Heart right ventricle (tissue), 16 donors: ENCODE measurements at regions not wholly inside any gene's neighbourhood (a gene's known extent, or its start where the extent isn't known, plus 50 kb on each side); places are given as distances from the start of the nearest gene placed in this dataset.

Experiments
- ATAC-seq, 8 donors: fragments of 200-7000 bp; cut with Tn5 transposase; one replicate each; pipeline ENCODE4 v1.9.1; 2020; ENCODE audit warnings: mild to moderate bottlenecking in 8 of 8, moderate library complexity in 8 of 8, moderate number of reproducible peaks in 1 of 8
- DNase-seq, 2 donors: peaks; one replicate each; pipeline ENCODE4 v3.0.0-alpha.2; 2020
- H3K27ac ChIP-seq, 10 donors: fragments of 200-600 bp; sonication (generic) in 2 of 10; one replicate each; pipeline versions ENCODE4 v1.5.0 to v1.8.0; 2020 to 2022; ENCODE audit warnings: mild to moderate bottlenecking in 3 of 10
- H3K27me3 ChIP-seq, 7 donors: fragments of 200-600 bp; one replicate each; pipeline ENCODE4 v1.8.0; 2021 to 2022; ENCODE audit warnings: mild to moderate bottlenecking in 2 of 7
- H3K36me3 ChIP-seq, 9 donors: fragments of 200-600 bp; sonication (generic) in 1 of 9; one replicate each; pipeline versions ENCODE4 v1.5.0 to v1.8.0; 2020 to 2022; ENCODE audit warnings: mild to moderate bottlenecking in 2 of 9
- H3K4me1 ChIP-seq, 9 donors: fragments of 200-600 bp; sonication (generic) in 1 of 9; one replicate each; pipeline versions ENCODE4 v1.5.0 to v1.8.0; 2020 to 2022; ENCODE audit warnings: mild to moderate bottlenecking in 4 of 9
- H3K4me3 ChIP-seq, 10 donors: fragments of 200-600 bp; sonication (generic) in 2 of 10; one replicate each; pipeline versions ENCODE4 v1.5.0 to v1.8.0; 2020 to 2022; ENCODE audit warnings: mild to moderate bottlenecking in 7 of 10, moderate library complexity in 2 of 10
- H3K9me3 ChIP-seq, 11 donors: fragments of 200-600 bp in 10 of 11; sonication (generic) in 2 of 11; one replicate each; pipeline versions ENCODE4 v1.5.0 to v1.8.0; 2013 to 2022; ENCODE audit warnings: mild to moderate bottlenecking in 2 of 11, control low read depth in 1 of 11, moderate library complexity in 1 of 11
- WGBS, 2 donors: extraction: QIAGEN DNeasy Blood & Tissue Kit; methylation state at CpG; one replicate each; pipeline ENCODE4 v1.1.7; 2013; ENCODE audit warnings: inconsistent platforms in 1 of 2; 5-methylcytosine and 5-hydroxymethylcytosine counted together
- intact Hi-C, 10 donors: fragments of 100-400 bp; cut with DNase I; formaldehyde crosslinking; loops; one replicate each; pipeline versions ENCODE4 v1.11.1 to v1.14.2; 2022
- TF ChIP-seq, protein P1 (sequence below), 9 donors: fragments of 200-600 bp; sonication (generic) in 2 of 9; IDR thresholded peaks; one replicate each; pipeline versions ENCODE4 v1.5.0 to v1.8.0; 2021 to 2022; ENCODE audit warnings: antibody characterized with exemption in 9 of 9, mild to moderate bottlenecking in 5 of 9, moderate library complexity in 1 of 9
- donor health status: Arrhythmogenic right ventricular cardiomyopathy.
- donor health status: ischemic (EF 13 %, LVEDD 7.1; RV severe dilation, severe dysfunction).
- donor health status: healthy with polysubstance abuse.
- donor health status: DM: no; HTN: yes; CAD: no.
- donor health status: DM: no; HTN: no; CAD: no.
- donor health status: ischemic (EF 25% LVEDD 6.9; RV normal size, moderate dysfunction).
- donor health status: ischemic (EF 25% LVEDD 5.7; RV mildly dilated, moderate dysfunction).
- donor health status: healthy.
- donor health status: DM: yes; HTN: yes; CAD: no.
- donor health status: Ischemic cardiomyopathy.
- donor health status: ischemic (EF 35%, LVEDD 5.7; RV mildly dilated, moderate dysfunction).
- donor health status: nonischemic (EF 11% LVEDD 7.7; RV severe dilation, severe dysfunction).
- donor health status: DM: yes; HTN: yes; CAD: no.
- donor health status: PGD.
- donor health status: ischemic (EF 29% LVEDD 5.4; RV normal size, mild dysfunction).
- donor health status: nonischemic (EF 23%, LVEDD 6.1; RV moderate dilation, normal function).

DNA sequence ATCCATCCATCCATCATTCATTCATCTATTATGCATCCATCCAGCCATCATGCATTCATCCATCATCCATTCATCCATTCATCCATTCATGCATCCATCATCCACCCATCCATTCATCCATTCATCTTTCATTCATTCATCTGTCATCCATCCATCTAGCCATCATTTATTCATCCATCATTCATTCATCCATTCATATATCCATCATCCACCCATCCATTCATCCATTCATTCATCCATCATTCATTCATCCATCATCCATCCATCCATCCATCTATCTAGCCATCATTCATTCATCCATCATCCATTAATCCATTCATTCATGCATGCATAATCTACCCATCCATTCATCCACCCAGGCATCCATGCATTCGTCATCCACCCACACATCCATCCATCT lies 1450.3 kb downstream of the TBC1D22A start:
- no peaks in the 10 kb centered on the region for H3K4me1 ChIP-seq
- 73 to 76% methylated on average over 1 of the region's 1 CpG for WGBS, 2 donors
- H3K36me3 ChIP-seq = no peaks in the 10 kb centered on the region
- no peak overlapping the region for H3K4me3 ChIP-seq
- no peaks in the 10 kb centered on the region for H3K9me3 ChIP-seq
- peaks cover 0 to 48% (median 19%) of the 10 kb centered on the region in 7 donors for H3K27me3 ChIP-seq
- intact Hi-C loops = no loop called here
- no peak for DNase-seq
- no peak for ATAC-seq
- TF ChIP-seq, protein P1, sequence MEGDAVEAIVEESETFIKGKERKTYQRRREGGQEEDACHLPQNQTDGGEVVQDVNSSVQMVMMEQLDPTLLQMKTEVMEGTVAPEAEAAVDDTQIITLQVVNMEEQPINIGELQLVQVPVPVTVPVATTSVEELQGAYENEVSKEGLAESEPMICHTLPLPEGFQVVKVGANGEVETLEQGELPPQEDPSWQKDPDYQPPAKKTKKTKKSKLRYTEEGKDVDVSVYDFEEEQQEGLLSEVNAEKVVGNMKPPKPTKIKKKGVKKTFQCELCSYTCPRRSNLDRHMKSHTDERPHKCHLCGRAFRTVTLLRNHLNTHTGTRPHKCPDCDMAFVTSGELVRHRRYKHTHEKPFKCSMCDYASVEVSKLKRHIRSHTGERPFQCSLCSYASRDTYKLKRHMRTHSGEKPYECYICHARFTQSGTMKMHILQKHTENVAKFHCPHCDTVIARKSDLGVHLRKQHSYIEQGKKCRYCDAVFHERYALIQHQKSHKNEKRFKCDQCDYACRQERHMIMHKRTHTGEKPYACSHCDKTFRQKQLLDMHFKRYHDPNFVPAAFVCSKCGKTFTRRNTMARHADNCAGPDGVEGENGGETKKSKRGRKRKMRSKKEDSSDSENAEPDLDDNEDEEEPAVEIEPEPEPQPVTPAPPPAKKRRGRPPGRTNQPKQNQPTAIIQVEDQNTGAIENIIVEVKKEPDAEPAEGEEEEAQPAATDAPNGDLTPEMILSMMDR (IDR thresholded peaks at IDR 0.05) = no peak
- no peak overlapping the region for H3K27ac ChIP-seq

DNA sequence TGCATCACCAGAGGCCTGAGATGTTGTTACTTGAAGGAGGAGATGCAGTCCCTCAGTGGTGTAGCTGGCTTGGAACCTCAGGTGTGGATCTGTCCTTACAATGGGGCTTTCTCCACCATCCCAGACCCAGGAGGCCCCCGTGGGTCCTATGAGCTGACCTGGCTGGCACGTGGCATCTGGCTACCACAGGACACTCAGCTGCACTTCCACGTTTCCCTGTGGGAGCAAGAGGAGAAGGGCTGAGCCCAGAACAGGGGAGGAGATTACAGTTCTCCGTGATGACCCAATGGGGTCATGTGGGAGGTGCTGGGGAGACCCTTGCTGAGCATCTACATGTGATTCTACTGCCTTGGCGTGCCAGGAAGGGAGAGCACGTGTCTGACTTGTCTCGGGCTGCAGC lies 1448.4 kb downstream of the TBC1D22A start:
- ATAC-seq (no peak), DNase-seq (no peak)
- WGBS, 2 donors = 45 to 49% methylated on average over 7 of the region's 7 CpGs
- H3K27me3 ChIP-seq = peaks cover 0 to 47% (median 23%) of the 10 kb centered on the region in 7 donors
- no peak overlapping the region for H3K4me3 ChIP-seq
- intact Hi-C loops = no loop called here
- H3K36me3 ChIP-seq = no peaks in the 10 kb centered on the region
- TF ChIP-seq, protein P1 (IDR thresholded peaks at IDR 0.05) = no peak
- H3K27ac ChIP-seq = no peak overlapping the region
- H3K9me3 ChIP-seq = no peaks in the 10 kb centered on the region
- no peaks in the 10 kb centered on the region for H3K4me1 ChIP-seq

DNA sequence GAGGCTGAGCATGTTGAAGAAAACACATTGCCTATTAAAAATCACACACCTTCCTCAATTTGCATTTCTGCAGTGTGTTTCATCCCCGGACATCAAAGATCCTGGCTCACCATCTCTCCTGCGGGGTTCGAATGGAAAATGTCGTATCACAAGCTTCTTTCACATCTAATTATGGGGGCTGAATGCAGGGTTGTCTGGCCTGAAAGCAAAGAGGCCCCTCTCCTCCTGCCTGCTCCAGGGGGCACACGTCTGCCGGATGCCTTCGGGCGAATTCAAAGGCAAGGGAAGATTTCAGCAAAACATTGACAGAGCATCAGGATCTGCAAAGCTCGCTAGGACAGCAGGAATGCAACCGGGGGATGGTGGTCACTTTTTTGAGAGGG lies 1447.7 kb downstream of the TBC1D22A start:
- no peaks in the 10 kb centered on the region for H3K9me3 ChIP-seq
- intact Hi-C loops = no loop called here
- DNase-seq = no peak
- ATAC-seq = no peak
- no peak overlapping the region for H3K4me3 ChIP-seq
- no peak overlapping the region for H3K27ac ChIP-seq
- no peaks in the 10 kb centered on the region for H3K4me1 ChIP-seq
- 46 to 47% methylated on average over 10 of the region's 10 CpGs for WGBS, 2 donors
- H3K36me3 ChIP-seq = no peaks in the 10 kb centered on the region
- TF ChIP-seq, protein P1 (IDR thresholded peaks at IDR 0.05) = no peak
- H3K27me3 ChIP-seq = peaks cover 0 to 51% (median 26%) of the 10 kb centered on the region in 7 donors

DNA sequence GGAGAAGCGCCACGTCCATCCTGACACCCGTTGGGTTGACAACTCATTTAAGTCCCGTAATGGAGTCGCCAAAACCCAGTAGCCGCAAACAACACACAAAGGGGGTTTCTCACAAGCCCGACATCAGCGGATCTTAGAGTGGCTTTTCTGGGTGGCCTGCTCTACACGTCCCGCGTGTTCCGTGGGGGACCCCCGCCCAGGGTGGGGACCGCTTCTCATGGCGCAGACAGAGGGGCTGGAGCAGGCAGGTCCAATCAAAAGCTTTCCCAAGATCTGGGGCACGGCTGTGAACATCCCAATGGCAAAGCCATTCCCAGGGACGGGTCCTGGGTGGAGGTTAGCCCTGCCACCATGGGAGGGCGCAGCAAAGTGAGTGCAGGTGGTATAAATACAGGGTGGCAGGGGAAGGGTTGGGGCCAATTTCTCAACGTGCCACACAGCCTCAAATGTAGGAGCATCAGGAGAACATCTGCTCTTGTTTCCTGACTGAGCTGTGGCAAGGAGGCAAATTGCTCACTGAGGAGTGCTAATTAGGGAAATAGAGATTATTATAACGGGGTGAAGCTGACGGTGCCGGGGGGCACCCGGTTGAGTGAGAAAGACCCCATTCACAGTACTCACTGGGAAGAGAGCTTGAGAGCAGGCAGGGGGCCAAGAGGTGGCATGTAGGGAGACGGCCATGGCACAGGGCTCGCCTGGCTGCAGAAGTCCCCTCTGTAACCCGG lies 1447.2 kb downstream of the TBC1D22A start:
- intact Hi-C loops = no loop called here
- H3K27ac ChIP-seq = no peak overlapping the region
- no peaks in the 10 kb centered on the region for H3K4me1 ChIP-seq
- H3K4me3 ChIP-seq = no peak overlapping the region
- H3K27me3 ChIP-seq = peaks cover 0 to 46% (median 26%) of the 10 kb centered on the region in 7 donors
- H3K9me3 ChIP-seq = no peaks in the 10 kb centered on the region
- ATAC-seq = no peak
- WGBS, 2 donors = 76 to 80% methylated on average over 26 of the region's 26 CpGs
- H3K36me3 ChIP-seq = no peaks in the 10 kb centered on the region
- DNase-seq = no peak
- TF ChIP-seq, protein P1 (IDR thresholded peaks at IDR 0.05) = no peak
